Karpas-422 (cell line): ENCODE measurements at regions not wholly inside any gene's neighbourhood (a gene's known extent, or its start where the extent isn't known, plus 50 kb on each side); places are given as distances from the start of the nearest gene placed in this dataset.

ENCODE experiments used
- DNase-seq: peaks from one replicate; pipeline ENCODE4 v3.0.0-alpha.2; 2015
- H2AFZ ChIP-seq: fragments of 200-600 bp; sonication (generic); 2 replicates; pipeline ENCODE4 v1.6.1; 2014; ENCODE audit warnings: antibody characterized with exemption, low read length, mixed read lengths
- H3K27ac ChIP-seq: fragments of 200-600 bp; sonication (generic); 2 replicates; pipeline ENCODE4 v1.5.1; 2014; ENCODE audit warnings: mild to moderate bottlenecking, low read length, moderate library complexity
- H3K27me3 ChIP-seq: fragments of 200-600 bp; sonication (generic); 2 replicates; pipeline ENCODE4 v1.6.1; 2014; ENCODE audit warnings: low read length, mixed read lengths
- H3K36me3 ChIP-seq: fragments of 200-600 bp; sonication (generic); 2 replicates; pipeline ENCODE4 v1.6.1; 2014; ENCODE audit warnings: low read length, mixed read lengths; ENCODE audit not compliant: insufficient read depth
- H3K4me1 ChIP-seq: fragments of 200-600 bp; sonication (generic); 2 replicates; pipeline ENCODE4 v1.6.1; 2014; ENCODE audit warnings: mild to moderate bottlenecking, low read length, mixed read lengths
- H3K4me2 ChIP-seq: fragments of 200-600 bp; sonication (generic); 2 replicates; pipeline ENCODE4 v1.6.1; 2014; ENCODE audit warnings: low read length, low read depth, mild to moderate bottlenecking; ENCODE audit not compliant: poor library complexity, severe bottlenecking
- H3K4me3 ChIP-seq: fragments of 200-600 bp; sonication (generic); 2 replicates; pipeline ENCODE4 v1.5.1; 2014; ENCODE audit warnings: mild to moderate bottlenecking, antibody characterized with exemption, low read length, mixed read lengths
- H3K79me2 ChIP-seq: fragments of 200-600 bp; sonication (generic); 2 replicates; pipeline ENCODE4 v1.6.1; 2014; ENCODE audit warnings: mild to moderate bottlenecking, low read length, mixed read lengths
- H3K9ac ChIP-seq: fragments of 200-600 bp; sonication (generic); 2 replicates; pipeline ENCODE4 v1.6.0; 2014; ENCODE audit warnings: low read length
- H3K9me2 ChIP-seq: fragments of 200-600 bp; sonication (generic), shearing (Covaris generic); replicated peaks from 2 replicates; pipeline ENCODE4 v1.6.0; 2014; ENCODE audit warnings: mild to moderate bottlenecking, low read length, moderate library complexity; ENCODE audit not compliant: insufficient read depth
- H3K9me3 ChIP-seq: fragments of 300-700, 200-600 bp; sonication (generic); 2 replicates; pipeline ENCODE4 v1.6.1; 2014; ENCODE audit warnings: low read length, mixed read lengths
- H4K20me1 ChIP-seq: fragments of 200-600 bp; sonication (generic); 2 replicates; pipeline ENCODE4 v1.6.1; 2014; ENCODE audit warnings: mild to moderate bottlenecking, antibody characterized with exemption, low read length, low read depth; ENCODE audit not compliant: insufficient read depth

DNA sequence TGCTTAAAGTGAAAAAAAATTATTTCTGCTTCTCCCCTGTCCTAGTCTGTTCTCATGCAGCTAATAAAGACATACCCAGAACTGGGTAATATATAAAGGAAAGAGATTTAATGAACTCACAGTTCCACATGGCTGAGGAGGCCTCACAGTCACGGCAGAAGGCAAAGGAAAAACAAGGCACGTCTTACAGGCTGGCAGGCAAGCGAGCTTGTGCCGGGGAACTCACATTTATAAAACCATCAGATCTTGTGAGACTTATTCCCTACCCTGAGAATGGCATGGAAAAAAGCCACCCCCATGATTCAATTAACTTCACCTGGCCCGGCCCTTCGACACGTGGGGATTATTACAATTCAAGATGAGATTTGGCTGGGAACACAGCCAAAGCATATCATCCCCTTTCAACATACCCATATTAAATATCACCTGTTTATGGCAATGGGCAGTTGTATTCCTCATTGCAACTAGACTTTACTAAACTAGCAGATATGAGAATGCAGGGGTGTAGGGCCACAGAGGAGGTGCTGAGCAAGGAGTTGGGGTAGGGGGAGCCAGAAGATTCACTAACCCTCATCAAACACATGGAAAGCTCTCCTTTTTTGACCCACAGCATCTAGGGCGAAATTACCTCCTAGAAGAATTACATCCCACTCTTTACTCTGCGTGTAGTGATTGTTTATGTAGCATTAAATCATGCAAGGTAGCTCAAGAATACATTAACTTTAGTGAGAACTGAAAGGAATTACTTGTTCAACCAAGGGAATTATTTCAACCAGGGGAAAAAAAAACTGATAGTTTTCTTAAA lies 183.3 kb upstream of the DOK6 start:
- Histone ChIP-seq H3K4me3 (no peak overlapping the region), H3K27me3 (no peaks in the 10 kb centered on the region), H3K4me2 (no peak overlapping the region), H3K9me3 (peaks cover 4% of the 10 kb centered on the region; the same call in 1 of the 2 replicates), H3K9ac (no peak overlapping the region), H3K27ac (no peak overlapping the region), H3K36me3 (no peaks in the 10 kb centered on the region), H2AFZ (no peak overlapping the region), H3K9me2 (no peaks in the 10 kb centered on the region), H3K79me2 (no peaks in the 10 kb centered on the region), H3K4me1 (no peaks in the 10 kb centered on the region), H4K20me1 (no peaks in the 10 kb centered on the region)
- no peak for DNase-seq

- Histone ChIP-seq H2AFZ (no peak overlapping the region), H3K4me1 (no peaks in the 10 kb centered on the region), H3K79me2 (no peaks in the 10 kb centered on the region), H4K20me1 (no peaks in the 10 kb centered on the region), H3K36me3 (no peaks in the 10 kb centered on the region), H3K9me2 (no peaks in the 10 kb centered on the region), H3K27me3 (no peaks in the 10 kb centered on the region), H3K9ac (no peak overlapping the region), H3K9me3 (no peaks in the 10 kb centered on the region), H3K4me3 (no peak overlapping the region), H3K4me2 (no peak overlapping the region), H3K27ac (no peak overlapping the region)
- no peak for DNase-seq
Observed at GRCh38 chr18:69220529-69220928, 180.2 kb upstream of the DOK6 start.

GRCh38 chr18:69222089-69222488 lies 178.6 kb upstream of the DOK6 start:
- no peaks in the 10 kb centered on the region for H3K9me3 ChIP-seq
- H2AFZ ChIP-seq = no peak overlapping the region
- H3K9me2 ChIP-seq = no peaks in the 10 kb centered on the region
- no peaks in the 10 kb centered on the region for H4K20me1 ChIP-seq
- no peak overlapping the region for H3K27ac ChIP-seq
- no peak overlapping the region for H3K4me2 ChIP-seq
- no peak for DNase-seq
- no peak overlapping the region for H3K4me3 ChIP-seq
- no peaks in the 10 kb centered on the region for H3K79me2 ChIP-seq
- no peak overlapping the region for H3K9ac ChIP-seq
- H3K4me1 ChIP-seq = no peaks in the 10 kb centered on the region
- H3K27me3 ChIP-seq = no peaks in the 10 kb centered on the region
- H3K36me3 ChIP-seq = no peaks in the 10 kb centered on the region

DNA sequence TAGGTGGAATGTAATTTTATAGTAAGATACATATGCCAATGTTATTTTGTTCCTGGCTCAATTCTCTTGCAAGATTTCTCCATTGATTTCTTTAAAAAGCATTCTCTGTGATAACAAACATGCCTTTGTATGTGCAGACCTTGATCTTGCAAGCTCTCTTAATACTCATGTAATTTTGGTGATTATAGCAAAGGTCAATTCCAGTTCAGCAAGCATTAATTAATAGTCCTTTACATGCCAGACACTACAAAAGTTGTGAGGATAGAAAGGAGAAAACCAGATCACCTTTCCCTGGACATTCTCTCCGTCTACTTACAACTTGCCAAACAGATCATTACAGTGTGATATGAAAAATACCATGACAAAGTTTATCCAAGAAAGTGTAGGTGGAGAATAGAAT lies 173.7 kb upstream of the DOK6 start:
- Histone ChIP-seq H4K20me1 (no peaks in the 10 kb centered on the region), H3K9ac (no peak overlapping the region), H3K27ac (no peak overlapping the region), H3K9me2 (no peaks in the 10 kb centered on the region), H3K4me1 (no peaks in the 10 kb centered on the region), H3K27me3 (no peaks in the 10 kb centered on the region), H3K79me2 (no peaks in the 10 kb centered on the region), H3K9me3 (no peaks in the 10 kb centered on the region), H2AFZ (no peak overlapping the region), H3K36me3 (no peaks in the 10 kb centered on the region), H3K4me2 (no peak overlapping the region), H3K4me3 (no peak overlapping the region)
- DNase-seq = no peak

GRCh38 chr18:69230204-69230603 lies 170.5 kb upstream of the DOK6 start:
- H3K79me2 ChIP-seq = no peaks in the 10 kb centered on the region
- no peak overlapping the region for H3K4me3 ChIP-seq
- no peaks in the 10 kb centered on the region for H3K36me3 ChIP-seq
- H3K4me1 ChIP-seq = no peaks in the 10 kb centered on the region
- H3K9me2 ChIP-seq = no peaks in the 10 kb centered on the region
- H3K4me2 ChIP-seq = no peak overlapping the region
- no peak for DNase-seq
- no peaks in the 10 kb centered on the region for H4K20me1 ChIP-seq
- no peak overlapping the region for H3K27ac ChIP-seq
- H3K9ac ChIP-seq = no peak overlapping the region
- no peaks in the 10 kb centered on the region for H3K9me3 ChIP-seq
- no peak overlapping the region for H2AFZ ChIP-seq
- no peaks in the 10 kb centered on the region for H3K27me3 ChIP-seq

GRCh38 chr18:69233465-69234054 lies 167.1 kb upstream of the DOK6 start:
- no peaks in the 10 kb centered on the region for H3K4me1 ChIP-seq
- H3K27ac ChIP-seq = no peak overlapping the region

DNA sequence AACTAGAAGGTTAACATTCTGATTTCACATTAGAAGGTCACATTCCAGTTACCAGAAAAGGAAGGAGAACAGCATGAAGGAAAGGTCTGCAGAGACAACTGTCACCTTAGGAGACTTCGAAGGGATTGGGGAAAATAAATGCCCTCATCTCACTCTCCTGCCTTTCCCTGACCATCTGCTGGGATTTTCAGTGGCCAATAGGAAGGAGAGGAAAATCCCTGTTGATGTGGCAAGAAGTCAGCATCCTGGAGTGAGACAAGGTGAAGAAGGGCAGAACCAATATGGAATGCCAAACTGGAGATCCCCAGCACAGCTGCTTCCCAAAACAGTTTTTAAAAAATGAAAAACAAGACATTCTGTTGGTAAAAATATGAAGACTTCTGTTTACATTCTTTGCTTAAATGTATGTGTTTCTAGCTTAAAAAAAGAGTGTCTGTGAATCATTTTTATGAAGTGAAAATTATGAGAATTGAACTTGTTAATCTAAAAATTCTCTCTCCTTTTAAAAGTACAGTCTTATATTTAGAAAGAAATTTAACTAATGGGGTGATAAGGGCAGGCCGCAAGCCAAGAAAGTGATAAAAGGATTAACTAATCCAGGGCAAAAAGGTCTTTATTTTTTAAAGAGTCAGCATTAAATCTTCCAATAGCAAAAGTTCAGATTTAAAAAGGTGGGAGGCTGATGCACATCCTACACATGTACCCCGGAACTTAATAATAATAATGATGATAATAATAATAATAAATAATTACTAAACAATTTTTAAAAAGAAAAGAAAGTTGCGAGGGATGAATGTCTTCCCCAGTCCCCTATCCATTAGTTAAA lies 160.6 kb upstream of the DOK6 start:
- H3K27me3 ChIP-seq = no peaks in the 10 kb centered on the region

More at GRCh38 chr18:69233465-69234054, 167.1 kb upstream of the DOK6 start:
- no peak overlapping the region for H3K4me2 ChIP-seq
- H3K9me2 ChIP-seq = no peaks in the 10 kb centered on the region
- DNase-seq = peak; percentile 16
- H3K27me3 ChIP-seq = no peaks in the 10 kb centered on the region
- 0 out of 2 replicates have a peak, but pooled peaks cover 2% of the 10 kb centered on the region for H3K9me3 ChIP-seq
- no peaks in the 10 kb centered on the region for H3K79me2 ChIP-seq
- no peaks in the 10 kb centered on the region for H3K36me3 ChIP-seq
- no peak overlapping the region for H3K4me3 ChIP-seq
- H4K20me1 ChIP-seq = no peaks in the 10 kb centered on the region
- H3K9ac ChIP-seq = no peak overlapping the region
- H2AFZ ChIP-seq = no peak overlapping the region

DNA sequence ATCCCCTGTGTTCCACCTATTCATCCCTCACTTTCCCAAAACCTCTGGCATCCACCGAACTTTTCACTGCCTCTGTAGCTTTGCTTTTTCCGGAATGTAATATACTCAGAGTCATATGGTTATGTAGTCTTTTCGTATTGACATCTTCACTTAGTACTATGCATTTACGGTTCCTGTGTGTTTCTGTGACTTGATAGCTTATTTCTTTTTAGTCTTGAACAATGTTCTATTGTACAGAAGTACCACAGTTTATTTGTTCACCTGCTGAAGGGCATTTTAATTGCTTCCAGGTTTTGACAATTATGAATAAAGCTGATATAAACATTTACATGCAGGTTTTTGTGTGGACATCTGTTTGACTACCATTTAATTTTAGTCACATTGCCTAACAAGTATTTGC lies 154.7 kb upstream of the DOK6 start:
- Histone ChIP-seq H3K4me2 (no peak overlapping the region), H3K4me3 (no peak overlapping the region), H2AFZ (no peak overlapping the region), H3K27ac (no peak overlapping the region), H3K27me3 (no peaks in the 10 kb centered on the region), H3K9ac (no peak overlapping the region), H3K36me3 (no peaks in the 10 kb centered on the region), H3K9me3 (peaks cover 5% of the 10 kb centered on the region), H3K79me2 (no peaks in the 10 kb centered on the region), H3K9me2 (peaks cover 5% of the 10 kb centered on the region; the same call in 1 of the 2 replicates), H3K4me1 (no peaks in the 10 kb centered on the region), H4K20me1 (no peaks in the 10 kb centered on the region)
- DNase-seq = no peak

More for the DNA sequence above, 160.6 kb upstream of the DOK6 start:
- H3K4me1 ChIP-seq = no peaks in the 10 kb centered on the region
- H3K4me2 ChIP-seq = no peak overlapping the region
- H3K36me3 ChIP-seq = no peaks in the 10 kb centered on the region
- no peak overlapping the region for H3K4me3 ChIP-seq
- DNase-seq = no peak
- no peaks in the 10 kb centered on the region for H3K9me2 ChIP-seq
- no peak overlapping the region for H3K27ac ChIP-seq
- no peak overlapping the region for H3K9ac ChIP-seq
- peaks cover 8% of the 10 kb centered on the region for H3K9me3 ChIP-seq
- H3K79me2 ChIP-seq = no peaks in the 10 kb centered on the region
- no peak overlapping the region for H2AFZ ChIP-seq
- H4K20me1 ChIP-seq = no peaks in the 10 kb centered on the region
